IPS-18c (cell line): ENCODE measurements at regions not wholly inside any gene's neighbourhood (a gene's known extent, or its start where the extent isn't known, plus 50 kb on each side); places are given as distances from the start of the nearest gene placed in this dataset.

ENCODE experiments used
- H3K4me3 ChIP-seq: 2 replicates; pipeline ENCODE4 v1.7.0; 2013; ENCODE audit warnings: low read depth, mild to moderate bottlenecking, low read length, moderate library complexity; ENCODE audit not compliant: insufficient read depth
- H3K9me3 ChIP-seq: one replicate; pipeline ENCODE4 v1.6.1; 2013; ENCODE audit warnings: mild to moderate bottlenecking, low read length, moderate library complexity; ENCODE audit not compliant: control insufficient read depth, insufficient read depth

DNA sequence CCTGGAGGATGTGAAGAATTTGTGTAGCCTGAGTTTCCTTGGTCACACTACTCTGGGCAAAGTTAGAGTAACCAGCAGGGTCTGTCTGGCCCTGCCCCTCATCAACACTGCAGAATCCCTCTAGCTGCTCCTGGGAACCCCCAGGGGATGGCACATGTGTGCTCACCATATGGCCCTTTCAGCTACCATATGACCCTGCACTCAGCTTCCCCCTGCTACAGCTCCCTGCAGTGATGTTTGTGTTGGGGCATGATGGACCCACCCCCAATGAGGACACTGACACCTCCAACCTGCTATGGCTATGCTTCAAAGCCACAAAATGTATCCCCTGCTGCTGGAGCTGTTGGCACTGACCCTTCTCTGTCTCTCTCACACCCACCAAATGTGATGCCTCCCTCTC lies 152.7 kb downstream of the SNX18 start:
- Histone ChIP-seq H3K9me3 (no peaks in the 10 kb centered on the region), H3K4me3 (peak overlapping the region; percentile 11; the same call in 1 of the 2 replicates)

DNA sequence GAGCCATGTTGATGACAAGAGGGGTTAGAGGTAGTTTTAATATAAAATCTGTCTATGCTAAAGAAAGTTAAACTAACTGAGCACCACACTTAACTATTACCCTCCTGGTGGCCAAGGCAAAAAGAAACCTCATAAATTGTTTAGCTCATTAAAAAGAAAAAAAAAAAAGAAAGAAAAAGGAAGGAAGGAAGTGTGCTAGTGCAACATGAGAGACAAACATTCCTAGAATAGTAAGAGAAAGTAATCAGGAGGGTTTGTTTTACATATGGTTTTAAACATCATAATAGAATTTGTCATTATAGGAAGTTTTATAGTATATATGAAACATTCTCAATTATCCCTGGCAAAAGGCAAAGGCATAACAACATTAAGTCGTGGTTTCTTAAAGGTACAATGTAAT lies 152.3 kb downstream of the SNX18 start:
- H3K4me3 ChIP-seq, result no peak overlapping the region
- H3K9me3 ChIP-seq, result no peaks in the 10 kb centered on the region

- H3K9me3 ChIP-seq, result no peaks in the 10 kb centered on the region
- H3K4me3 ChIP-seq, result no peak overlapping the region
Measured at GRCh38 chr5:54669285-54669684, 151.7 kb downstream of the SNX18 start.

- Histone ChIP-seq H3K4me3 (no peak overlapping the region), H3K9me3 (no peaks in the 10 kb centered on the region)
Measured at GRCh38 chr5:54668096-54668495, 150.5 kb downstream of the SNX18 start.

- H3K4me3 ChIP-seq, result no peak overlapping the region
- no peaks in the 10 kb centered on the region for H3K9me3 ChIP-seq
Measured at GRCh38 chr5:54667136-54667535, 149.6 kb downstream of the SNX18 start.

GRCh38 chr5:54663866-54664265 lies 146.3 kb downstream of the SNX18 start:
- no peak overlapping the region for H3K4me3 ChIP-seq

DNA sequence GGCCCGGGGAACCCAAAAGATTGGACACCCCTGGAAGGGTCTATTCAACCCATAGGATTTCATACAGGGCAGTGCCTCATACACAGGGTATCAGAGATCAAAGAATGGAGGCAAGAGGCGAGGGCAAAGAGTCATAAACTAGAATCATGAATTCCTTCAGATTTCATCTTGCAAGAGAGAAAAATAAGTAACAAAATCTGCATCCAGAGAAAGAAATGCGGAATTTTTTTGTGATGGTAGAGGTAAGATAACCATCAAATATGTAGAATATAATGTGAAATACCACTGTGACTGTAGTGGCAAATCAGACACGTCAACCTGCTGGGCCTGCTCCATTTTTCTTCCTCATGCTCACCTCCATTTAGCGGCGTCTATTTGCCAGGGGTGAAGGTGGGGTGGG lies 143.6 kb downstream of the SNX18 start:
- no peaks in the 10 kb centered on the region for H3K9me3 ChIP-seq
- H3K4me3 ChIP-seq, result no peak overlapping the region

More at GRCh38 chr5:54663866-54664265, 146.3 kb downstream of the SNX18 start:
- H3K9me3 ChIP-seq, result no peaks in the 10 kb centered on the region

GRCh38 chr5:54659700-54660131 lies 142.2 kb downstream of the SNX18 start:
- H3K4me3 ChIP-seq, result no peak overlapping the region
- no peaks in the 10 kb centered on the region for H3K9me3 ChIP-seq

GRCh38 chr5:54658010-54658409 lies 140.5 kb downstream of the SNX18 start:
- H3K4me3 ChIP-seq, result no peak overlapping the region
- no peaks in the 10 kb centered on the region for H3K9me3 ChIP-seq

DNA sequence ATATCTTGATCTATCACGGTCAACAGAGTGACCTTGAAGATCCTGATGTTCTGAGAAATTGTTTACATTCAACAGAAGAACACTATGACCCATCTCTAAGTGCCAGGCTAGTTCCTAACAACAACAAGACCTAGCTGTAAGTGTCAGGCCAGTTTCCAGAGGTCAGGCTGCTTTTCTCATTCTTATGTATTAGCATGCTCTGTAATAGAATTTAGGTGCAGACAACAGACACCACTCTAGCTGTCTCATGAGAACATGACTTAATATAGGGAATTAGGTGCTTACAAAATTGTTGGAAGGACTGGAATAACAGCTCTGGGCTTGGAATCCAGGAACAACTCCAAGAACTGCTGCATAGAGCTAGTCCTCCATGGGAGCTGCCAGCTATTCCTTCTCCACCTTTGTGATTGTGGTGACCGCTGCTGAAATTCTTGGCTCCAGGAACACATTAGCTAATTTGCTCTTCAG lies 138.7 kb downstream of the SNX18 start:
- H3K4me3 ChIP-seq, result no peak overlapping the region
- no peaks in the 10 kb centered on the region for H3K9me3 ChIP-seq

- Histone ChIP-seq H3K9me3 (no peaks in the 10 kb centered on the region), H3K4me3 (no peak overlapping the region)
Measured at GRCh38 chr5:54655761-54656160, 138.2 kb downstream of the SNX18 start.

DNA sequence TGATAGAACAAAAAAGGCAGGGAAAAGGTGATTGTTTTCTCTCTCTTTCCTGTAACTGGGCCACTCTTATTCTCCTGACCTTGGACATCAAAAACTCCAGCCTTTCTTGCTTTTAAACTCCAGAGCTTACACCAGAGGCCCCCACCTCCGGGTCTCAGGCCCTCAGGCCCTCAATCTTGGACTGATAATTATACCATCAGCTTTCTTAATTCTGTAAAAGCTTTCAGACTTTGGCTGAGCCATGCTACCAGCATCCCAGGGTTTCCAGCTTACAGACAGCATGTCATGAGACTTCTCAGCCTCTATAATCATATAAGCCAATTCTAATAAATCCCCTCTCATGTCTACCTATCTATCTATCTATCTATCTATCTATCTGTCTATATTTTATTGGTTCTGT lies 137.7 kb downstream of the SNX18 start:
- no peaks in the 10 kb centered on the region for H3K9me3 ChIP-seq
- no peak overlapping the region for H3K4me3 ChIP-seq

DNA sequence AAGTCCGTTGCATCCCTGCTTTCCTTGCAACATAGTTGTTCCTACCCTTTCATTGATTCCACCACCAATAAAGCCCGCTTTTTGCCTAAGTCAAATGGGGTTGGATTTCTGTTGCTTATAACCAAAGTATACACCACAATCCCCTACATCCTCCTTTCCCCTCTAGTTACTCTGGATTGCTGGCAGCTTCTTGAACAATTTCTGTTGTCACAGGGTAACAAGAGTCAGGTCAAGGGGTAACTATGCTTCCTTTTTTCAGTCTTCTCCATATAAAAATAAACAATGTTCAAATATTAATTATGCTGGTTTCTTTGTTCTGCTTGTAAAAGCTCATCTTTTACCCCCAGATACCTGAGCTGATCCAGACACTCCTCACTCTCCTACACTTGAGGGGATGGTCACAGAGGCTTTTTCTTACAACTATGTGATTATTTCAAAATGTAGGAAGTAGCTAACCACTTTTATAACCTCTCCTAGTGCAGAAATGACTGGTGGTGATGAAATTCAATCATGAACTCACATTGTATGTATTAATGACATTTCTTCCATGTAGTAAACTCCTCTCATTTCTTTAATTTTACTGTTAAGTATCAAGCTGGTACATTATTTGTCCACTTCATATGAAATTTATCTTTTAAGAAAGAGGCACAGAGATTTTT lies 136.5 kb downstream of the SNX18 start:
- Histone ChIP-seq H3K9me3 (no peaks in the 10 kb centered on the region), H3K4me3 (no peak overlapping the region)

- Histone ChIP-seq H3K4me3 (no peak overlapping the region), H3K9me3 (peaks cover 4% of the 10 kb centered on the region)
Measured at GRCh38 chr5:54651482-54652076, 134.0 kb downstream of the SNX18 start.

DNA sequence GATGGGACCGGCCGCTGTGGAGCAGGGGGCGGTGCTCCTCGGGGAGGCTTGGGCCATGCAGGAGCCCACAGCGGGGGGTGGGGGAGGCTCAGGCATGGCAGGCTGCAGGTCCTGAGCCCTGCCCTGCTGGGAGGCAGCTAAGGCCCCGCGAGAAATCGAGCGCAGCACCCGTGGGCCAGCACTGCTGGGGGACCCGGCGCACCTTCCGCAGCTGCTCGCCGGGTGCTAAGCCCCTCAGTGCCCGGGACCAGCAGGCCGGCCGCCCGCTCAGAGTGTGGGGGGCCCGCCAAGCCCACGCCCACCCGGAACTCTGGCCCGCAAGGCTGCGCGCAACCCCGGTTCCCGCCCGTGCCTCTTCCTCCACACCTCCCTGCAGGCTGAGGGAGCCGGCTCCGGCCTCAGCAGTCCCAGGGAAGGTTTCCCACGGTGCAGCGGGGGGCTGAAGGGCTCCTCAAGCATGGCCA lies 131.5 kb downstream of the SNX18 start:
- H3K9me3 ChIP-seq, result peaks cover 4% of the 10 kb centered on the region
- no peak overlapping the region for H3K4me3 ChIP-seq

DNA sequence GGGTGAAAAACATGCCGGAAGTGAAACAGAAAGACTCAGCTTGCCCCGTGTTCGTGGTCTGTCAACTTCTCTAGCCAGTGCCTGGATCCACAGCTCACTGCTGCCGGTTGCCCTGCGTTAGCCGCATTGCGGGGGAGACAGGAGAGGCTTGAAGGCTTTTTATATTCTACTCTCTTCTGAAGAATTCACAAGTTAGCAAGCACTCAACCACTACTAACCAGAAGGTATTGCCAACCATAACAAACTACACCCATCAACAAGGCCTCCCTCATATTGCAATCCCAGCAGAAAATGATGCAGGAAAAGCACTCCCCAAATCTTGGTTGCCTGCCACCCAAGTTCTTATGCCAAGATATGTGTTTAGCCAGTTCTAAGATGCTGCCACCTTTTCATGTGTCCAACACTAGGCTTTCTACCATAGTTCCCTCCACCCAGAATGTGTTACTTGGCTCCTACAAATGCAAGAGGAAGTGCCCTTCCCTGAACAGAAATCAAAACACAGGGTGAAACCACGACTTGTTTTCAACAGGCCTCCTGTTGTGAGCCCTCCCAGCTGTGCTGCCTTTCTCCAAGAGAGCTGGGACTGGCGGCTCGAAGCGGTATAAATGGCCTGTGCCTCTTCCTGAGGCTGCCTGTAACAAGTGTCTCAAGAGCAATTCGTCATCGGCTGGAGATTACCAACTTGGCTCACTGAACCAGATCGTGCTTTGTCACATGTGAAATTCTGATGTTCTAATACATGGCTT lies 129.0 kb downstream of the SNX18 start:
- H3K4me3 ChIP-seq, result no peak overlapping the region

GRCh38 chr5:54645882-54646355 lies 128.4 kb downstream of the SNX18 start:
- H3K4me3 ChIP-seq, result no peak overlapping the region
- peaks cover 4% of the 10 kb centered on the region for H3K9me3 ChIP-seq

More for the DNA sequence above, 129.0 kb downstream of the SNX18 start:
- H3K9me3 ChIP-seq, result peaks cover 4% of the 10 kb centered on the region

DNA sequence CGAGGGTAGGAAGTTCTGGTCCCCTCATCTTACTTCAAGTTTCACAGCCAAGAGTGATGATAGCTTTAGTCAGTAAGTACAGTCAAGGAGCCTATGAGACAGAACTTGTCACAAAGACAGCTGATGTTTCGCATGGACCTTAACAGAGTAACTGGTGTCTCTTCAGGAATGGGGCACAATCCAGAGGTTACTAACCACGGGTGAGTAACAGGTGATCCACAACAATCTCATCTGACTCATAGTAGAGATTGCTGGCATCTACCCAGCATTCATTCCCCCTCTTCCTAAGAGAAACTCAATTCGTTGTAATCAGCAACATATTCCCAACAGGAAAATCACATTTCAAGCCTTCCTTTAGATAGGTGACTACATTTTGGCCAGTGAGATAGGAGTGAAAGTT lies 126.7 kb downstream of the SNX18 start:
- Histone ChIP-seq H3K4me3 (no peak overlapping the region), H3K9me3 (peaks cover 4% of the 10 kb centered on the region)
